GM12864 (cell line): ENCODE measurements at regions not wholly inside any gene's neighbourhood (a gene's known extent, or its start where the extent isn't known, plus 50 kb on each side); places are given as distances from the start of the nearest gene placed in this dataset.

Experiments
- DNase-seq: peaks from one replicate; pipeline ENCODE4 v3.0.0-alpha.2; 2011; ENCODE audit warnings: low read depth
- H3K4me3 ChIP-seq: 2 replicates; pipeline ENCODE4 v1.5.1; 2011; ENCODE audit warnings: mild to moderate bottlenecking, low read depth, low read length, control low read depth
- TF ChIP-seq, protein P1 (sequence below): IDR thresholded peaks from 2 replicates; pipeline ENCODE4 v1.5.1; 2011; ENCODE audit warnings: low read depth, mild to moderate bottlenecking, moderate library complexity, low read length, control low read depth, inconsistent platforms; ENCODE audit errors: missing control alignments

DNA sequence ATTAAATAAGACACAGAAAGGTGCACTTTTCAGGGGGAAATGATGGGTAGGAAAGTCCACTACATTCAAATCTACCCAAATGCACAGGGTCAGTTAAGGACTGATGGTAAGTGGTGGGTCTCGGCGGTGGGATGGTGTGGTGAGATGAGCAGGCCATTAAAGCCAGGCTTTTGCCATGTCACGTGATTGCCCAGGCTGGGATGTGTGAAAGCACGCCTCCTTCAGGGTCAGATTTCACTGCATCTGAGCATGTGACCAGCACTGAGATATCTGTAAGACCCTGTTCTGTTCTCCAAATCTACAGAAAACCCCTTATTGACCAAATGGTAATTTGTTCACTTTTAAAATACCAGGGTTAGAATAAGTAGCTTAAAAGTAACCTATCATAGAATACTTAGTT, 301.5 kb downstream of the MEX3B start:
- H3K4me3 ChIP-seq, result no peak overlapping the region
- TF ChIP-seq, protein P1, sequence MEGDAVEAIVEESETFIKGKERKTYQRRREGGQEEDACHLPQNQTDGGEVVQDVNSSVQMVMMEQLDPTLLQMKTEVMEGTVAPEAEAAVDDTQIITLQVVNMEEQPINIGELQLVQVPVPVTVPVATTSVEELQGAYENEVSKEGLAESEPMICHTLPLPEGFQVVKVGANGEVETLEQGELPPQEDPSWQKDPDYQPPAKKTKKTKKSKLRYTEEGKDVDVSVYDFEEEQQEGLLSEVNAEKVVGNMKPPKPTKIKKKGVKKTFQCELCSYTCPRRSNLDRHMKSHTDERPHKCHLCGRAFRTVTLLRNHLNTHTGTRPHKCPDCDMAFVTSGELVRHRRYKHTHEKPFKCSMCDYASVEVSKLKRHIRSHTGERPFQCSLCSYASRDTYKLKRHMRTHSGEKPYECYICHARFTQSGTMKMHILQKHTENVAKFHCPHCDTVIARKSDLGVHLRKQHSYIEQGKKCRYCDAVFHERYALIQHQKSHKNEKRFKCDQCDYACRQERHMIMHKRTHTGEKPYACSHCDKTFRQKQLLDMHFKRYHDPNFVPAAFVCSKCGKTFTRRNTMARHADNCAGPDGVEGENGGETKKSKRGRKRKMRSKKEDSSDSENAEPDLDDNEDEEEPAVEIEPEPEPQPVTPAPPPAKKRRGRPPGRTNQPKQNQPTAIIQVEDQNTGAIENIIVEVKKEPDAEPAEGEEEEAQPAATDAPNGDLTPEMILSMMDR, result no peak
- no peak for DNase-seq

DNA sequence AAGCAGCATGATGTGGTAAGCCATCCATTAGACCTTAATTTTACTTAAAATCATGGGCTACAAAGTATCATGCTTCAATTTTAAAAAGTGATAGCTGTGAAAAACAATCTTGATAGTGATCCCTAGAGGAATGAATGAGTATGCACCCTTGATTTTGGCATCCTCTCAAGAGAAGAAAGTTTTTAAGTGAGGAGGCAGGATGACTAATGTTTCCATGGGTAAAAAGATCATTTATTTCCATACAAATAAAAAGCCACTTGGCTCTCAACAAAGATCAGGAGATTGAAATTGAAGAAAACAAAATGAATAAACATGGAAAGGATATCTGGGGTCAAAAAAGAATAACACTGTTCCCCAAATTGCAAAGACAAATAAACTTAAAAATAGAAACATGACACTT, 305.4 kb downstream of the MEX3B start:
- TF ChIP-seq, protein P1, result no peak
- DNase-seq, result no peak
- H3K4me3 ChIP-seq, result no peak overlapping the region

DNA sequence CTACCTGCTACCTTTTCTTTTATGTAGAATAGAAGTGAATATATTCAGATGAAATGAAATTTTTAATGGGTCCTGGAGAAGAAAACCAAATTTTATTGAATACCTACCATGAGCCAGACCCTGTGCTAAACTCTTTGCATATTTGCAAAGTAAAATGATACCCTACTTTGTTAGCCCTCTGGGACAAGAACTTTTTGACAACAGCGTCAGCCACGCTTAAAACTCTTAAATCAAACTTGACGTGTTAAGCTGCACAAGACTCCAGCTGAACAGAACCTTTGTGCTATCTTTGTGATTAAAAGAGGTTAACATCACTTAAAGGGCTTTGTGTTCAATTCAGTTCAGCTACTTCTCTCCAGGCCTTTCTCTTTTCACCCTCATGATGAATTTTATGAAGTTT, 316.5 kb downstream of the MEX3B start:
- TF ChIP-seq, protein P1, result no peak
- DNase-seq, result no peak
- no peak overlapping the region for H3K4me3 ChIP-seq

DNA sequence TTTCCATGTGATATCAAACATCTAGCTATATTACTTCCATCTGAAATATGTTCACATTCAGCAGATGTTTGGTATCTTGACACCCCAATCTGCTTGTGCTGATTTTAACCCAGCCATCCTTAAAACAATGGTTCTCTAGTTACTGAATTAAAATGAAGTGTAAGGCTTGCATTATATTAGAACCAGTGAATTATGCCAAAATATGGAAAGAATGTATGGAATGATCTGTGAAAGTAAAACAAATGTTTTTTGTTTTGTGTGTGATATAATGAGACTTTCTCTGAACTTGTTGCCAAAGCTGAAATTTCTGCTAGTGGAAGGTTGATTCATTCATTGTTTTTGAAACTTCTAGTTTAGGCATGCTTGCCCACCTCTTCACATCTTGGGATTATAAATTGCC, 317.1 kb downstream of the MEX3B start:
- TF ChIP-seq, protein P1, result no peak
- DNase-seq, result no peak
- H3K4me3 ChIP-seq, result no peak overlapping the region

DNA sequence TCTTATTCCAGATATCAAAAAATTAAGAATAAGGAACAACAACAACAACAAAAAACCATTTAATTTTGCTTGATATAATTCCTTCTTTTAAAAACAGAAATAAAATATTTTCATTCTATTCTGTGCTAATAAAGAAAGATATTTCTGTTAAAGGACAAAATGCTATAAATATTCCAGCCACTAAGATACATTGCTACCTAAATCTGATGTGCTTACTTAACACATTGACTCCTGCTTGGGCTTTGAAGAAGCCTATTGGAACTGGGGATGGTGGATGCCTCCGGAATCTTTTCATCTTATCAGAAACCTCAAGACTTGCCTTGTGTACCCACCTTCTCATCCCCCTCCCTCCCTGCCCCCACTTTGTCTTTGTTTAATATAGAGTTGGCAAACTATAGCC, 320.2 kb downstream of the MEX3B start:
- no peak overlapping the region for H3K4me3 ChIP-seq
- no peak for DNase-seq
- TF ChIP-seq, protein P1, result no peak

DNA sequence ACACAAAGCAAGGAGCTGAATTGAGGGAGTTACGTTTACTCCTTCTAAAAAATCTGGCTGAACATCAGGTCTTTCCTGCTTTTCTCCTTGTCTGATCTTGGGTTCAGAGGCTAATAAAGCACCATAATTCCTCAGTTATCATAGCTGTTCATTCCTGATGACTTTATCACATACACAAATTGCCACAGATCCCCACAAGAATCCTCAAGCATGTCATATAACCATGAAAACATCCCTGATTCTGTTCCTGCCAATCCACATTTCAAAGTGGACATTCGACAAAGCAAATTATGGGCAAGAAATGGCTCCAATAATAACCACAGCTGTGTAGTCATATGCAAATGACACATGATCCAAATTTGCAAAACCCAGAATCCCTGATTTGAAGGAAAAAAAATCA, 321.3 kb downstream of the MEX3B start:
- TF ChIP-seq, protein P1, result no peak
- DNase-seq, result no peak
- H3K4me3 ChIP-seq, result no peak overlapping the region

DNA sequence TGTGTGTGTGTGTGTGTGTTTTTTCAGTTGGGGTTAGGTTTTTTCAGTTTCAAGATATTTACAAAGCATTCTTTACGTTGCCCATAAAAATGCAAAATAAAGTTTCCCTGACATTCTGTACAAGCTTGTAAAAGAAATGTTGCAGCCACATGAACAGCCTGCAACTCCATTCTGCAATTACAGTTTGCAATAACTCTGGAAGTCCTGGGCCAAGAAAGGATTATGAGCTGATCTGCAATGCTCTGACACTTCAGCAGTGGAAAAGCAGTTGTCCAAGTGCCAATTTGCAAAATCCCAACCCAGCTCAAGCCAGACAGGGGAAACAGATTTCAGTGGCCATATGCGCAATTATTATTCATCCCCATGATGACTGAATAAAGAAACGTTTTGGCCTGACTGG, 322.1 kb downstream of the MEX3B start:
- DNase-seq, result no peak
- TF ChIP-seq, protein P1, result no peak
- no peak overlapping the region for H3K4me3 ChIP-seq
